T follicular helper cell (primary cell): ENCODE measurements at regions not wholly inside any gene's neighbourhood (a gene's known extent, or its start where the extent isn't known, plus 50 kb on each side); places are given as distances from the start of the nearest gene placed in this dataset.
"Not testable (repeated sequence)": the region's sequence is repeated elsewhere in the genome, so short reads cannot be mapped to it uniquely, and the experiment has no call there.

ENCODE experiments used
- DNase-seq: peaks from one replicate; pipeline ENCODE4 v3.0.0-alpha.2; 2020; ENCODE audit warnings: low read depth

GRCh38 chr5:167936944-167937634, 354.4 kb upstream of the WWC1 start:
- DNase-seq, result no peak

DNA sequence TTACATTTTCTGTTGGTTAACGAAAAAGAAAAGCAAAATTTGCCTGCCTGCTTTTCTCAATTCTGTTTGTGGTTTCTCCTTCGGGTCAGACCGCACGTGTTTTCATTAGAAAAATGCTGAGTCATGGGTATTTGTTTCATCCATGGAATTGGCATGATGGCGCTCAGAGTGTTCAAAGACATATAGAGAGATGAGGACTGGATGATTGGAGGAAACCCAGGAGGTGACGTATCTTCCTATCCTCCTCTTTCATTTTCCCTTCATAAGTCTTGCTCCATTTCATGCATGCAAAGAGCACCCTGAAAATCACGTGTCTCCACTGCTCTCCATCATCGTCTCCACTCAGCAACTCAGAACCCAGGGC, 353.8 kb upstream of the WWC1 start:
- no peak for DNase-seq

GRCh38 chr5:167939686-167940085, 351.8 kb upstream of the WWC1 start:
- no peak for DNase-seq

GRCh38 chr5:167940911-167941310, 350.5 kb upstream of the WWC1 start:
- no peak for DNase-seq

- DNase-seq, result not testable (repeated sequence)
These were observed 349.9 kb upstream of the WWC1 start for GRCh38 chr5:167941556-167941955.

DNA sequence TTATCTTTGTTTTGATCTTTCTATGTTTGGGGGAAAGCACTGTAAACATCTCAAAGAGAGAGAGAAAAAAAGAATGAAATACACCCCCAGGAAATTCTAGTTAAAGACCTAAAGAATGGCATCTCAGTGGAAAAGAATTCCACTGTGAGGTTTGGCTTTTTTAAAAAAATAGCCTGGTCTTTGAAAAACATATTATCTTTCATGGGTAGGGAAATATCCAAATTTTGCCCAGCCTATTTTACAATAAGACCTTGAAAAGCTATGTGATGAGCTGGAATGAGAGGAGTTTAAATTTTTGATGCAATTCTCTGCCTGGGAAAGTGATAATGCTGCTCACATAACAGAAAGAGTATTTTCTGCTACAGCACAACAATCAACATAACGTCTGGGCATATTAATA, 348.1 kb upstream of the WWC1 start:
- DNase-seq, result no peak

DNA sequence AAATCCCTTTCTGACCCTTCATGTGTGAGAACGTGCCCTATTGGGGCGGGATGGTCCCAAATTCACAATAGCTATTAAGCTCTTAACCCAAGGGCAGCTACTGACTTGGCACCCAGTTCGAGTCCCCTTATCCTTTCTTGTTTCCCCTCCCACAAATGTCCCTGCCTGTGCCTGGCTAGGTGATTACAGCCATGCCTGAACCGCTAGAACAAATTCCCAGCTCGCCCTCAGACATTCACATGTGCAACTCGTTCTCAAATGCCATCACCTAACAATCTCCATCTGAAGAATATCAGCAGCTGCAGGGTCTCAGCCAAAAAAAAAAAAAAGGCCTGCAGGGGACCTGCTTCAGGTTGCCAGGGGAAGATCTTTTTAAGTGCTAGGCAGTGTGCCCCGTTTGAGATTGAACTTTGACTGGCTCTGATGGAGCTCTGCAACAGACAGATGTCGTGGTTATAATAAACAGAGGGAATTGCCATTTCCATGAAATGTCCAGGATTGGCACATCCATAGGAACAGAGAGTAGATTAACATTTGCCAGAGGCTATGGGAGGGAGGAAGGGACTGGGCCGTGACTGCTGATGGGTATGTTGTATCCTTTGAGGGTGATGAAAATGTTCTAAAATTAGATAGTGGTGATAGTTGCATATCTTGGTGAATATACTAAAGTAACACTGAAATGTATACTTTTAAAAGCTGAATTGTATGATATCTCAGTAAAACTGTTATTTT, 347.2 kb upstream of the WWC1 start:
- DNase-seq, result no peak

GRCh38 chr5:167945542-167946384, 345.7 kb upstream of the WWC1 start:
- DNase-seq, result no peak

GRCh38 chr5:167947306-167947705, 344.1 kb upstream of the WWC1 start:
- no peak for DNase-seq

- DNase-seq, result no peak
These were observed 343.2 kb upstream of the WWC1 start for GRCh38 chr5:167948251-167948650.

DNA sequence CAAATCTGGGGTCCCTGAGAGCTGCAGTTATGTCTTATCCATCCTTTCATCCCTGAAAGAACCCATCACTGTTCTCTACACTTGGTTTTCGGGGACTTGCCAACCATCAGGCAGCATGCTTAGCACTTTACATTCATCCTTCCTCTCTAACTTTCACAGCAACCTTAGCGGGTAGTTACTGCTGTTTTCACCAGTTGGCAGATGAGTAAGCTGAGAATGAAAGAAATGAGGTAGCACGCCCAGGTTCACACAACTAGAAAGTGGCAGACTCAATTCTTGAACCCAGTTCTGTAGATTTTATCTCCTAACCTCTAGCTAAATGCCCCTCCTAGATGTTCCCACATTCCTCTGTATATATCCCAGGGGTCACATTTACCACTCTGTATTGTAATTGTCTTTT, 342.0 kb upstream of the WWC1 start:
- DNase-seq, result no peak

DNA sequence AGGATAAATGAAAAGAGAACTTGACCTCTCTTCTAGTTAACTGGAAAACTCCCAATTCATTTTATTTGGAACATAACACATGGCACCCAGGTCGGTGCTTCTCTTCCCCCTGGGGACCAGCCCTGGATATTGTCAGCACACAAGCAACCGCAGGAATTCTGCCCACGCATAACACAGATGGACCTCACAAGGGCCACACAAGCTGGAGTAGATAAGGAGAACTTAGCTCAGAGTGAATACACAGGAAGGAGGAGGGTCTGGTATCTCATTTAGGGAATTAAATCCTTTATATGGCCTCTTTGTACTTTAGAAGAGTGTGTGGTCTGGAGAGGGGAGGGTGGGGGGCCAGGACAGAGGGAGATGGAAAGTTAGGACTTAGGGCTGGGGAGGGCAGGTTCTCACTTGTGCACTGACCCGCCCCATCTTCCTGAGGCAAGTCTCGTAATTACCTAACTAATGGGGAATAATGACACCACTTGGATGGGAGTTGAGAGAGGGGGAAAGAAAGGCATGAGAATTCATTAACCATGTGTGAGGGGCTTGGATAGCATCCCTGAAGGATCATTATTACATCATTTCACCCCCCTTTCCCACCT, 341.2 kb upstream of the WWC1 start:
- no peak for DNase-seq

DNA sequence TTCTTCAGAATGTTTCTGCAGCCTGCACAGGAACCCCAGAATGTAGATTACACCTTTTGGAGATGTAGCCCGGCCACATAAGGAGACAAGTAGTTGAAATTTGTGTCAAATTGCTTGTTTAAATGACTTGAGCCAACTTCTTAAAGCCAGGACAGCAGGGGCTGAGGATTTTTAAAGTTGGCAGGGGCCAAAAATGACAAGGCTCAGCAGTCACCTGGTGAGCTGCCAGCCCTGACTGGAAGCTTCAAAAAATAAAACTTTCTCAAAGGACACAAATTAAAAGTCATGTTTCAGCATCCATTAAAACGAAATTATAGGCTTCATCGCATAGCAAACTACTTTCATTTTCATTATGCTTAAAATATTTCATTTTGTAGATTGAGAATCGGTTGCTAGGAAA, 340.3 kb upstream of the WWC1 start:
- DNase-seq, result no peak

- no peak for DNase-seq
These were observed 339.0 kb upstream of the WWC1 start for GRCh38 chr5:167952278-167952995.

GRCh38 chr5:167953151-167953798, 338.2 kb upstream of the WWC1 start:
- no peak for DNase-seq

- no peak for DNase-seq
These were observed 329.7 kb upstream of the WWC1 start for GRCh38 chr5:167961731-167962130.

DNA sequence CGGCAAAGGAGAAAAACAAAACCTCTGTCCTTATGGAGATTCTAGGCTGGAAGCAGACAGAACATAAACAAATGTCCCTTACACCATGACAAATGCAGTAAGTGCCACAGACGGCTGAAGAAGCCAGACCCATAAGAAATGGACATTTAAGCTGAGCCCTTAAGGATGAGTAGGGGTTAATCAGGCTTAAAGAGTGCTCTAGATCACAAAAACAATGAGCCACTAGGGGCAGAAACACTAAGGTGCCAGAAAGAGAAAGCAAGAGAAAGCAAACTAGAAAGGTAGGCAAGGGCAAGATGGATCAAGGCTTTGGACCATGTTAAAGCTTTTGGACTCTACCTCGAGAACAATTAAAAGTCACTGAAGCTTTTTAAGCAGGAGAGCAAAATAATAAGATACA, 326.9 kb upstream of the WWC1 start:
- no peak for DNase-seq

DNA sequence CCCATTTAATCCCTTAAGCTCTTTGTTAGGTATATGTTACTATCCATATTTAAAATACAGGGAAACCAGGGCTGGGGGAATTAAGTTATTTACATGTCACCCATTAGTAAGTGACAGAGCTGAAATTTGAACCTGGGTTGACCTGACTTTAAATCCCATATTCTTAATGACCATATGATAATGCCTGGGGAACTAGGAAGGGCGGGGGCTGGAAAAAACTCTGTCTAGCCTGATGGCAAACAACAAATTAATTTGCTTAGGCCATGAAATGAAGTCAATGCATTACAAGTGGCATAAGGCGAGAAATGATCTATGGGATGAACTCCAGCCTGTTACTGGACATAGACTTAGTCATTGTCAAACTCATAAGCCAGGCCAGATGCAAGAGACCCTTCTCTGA, 325.7 kb upstream of the WWC1 start:
- DNase-seq, result no peak

- DNase-seq, result no peak
These were observed 324.5 kb upstream of the WWC1 start for GRCh38 chr5:167966979-167967378.

- DNase-seq, result no peak
These were observed 323.8 kb upstream of the WWC1 start for GRCh38 chr5:167967494-167968177.

- no peak for DNase-seq
These were observed 322.6 kb upstream of the WWC1 start for GRCh38 chr5:167968837-167969236.
